ENCODE measurements at regions not wholly inside any gene's neighbourhood (a gene's known extent, or its start where the extent isn't known, plus 50 kb on each side); places are given as distances from the start of the nearest gene placed in this dataset.

DNA sequence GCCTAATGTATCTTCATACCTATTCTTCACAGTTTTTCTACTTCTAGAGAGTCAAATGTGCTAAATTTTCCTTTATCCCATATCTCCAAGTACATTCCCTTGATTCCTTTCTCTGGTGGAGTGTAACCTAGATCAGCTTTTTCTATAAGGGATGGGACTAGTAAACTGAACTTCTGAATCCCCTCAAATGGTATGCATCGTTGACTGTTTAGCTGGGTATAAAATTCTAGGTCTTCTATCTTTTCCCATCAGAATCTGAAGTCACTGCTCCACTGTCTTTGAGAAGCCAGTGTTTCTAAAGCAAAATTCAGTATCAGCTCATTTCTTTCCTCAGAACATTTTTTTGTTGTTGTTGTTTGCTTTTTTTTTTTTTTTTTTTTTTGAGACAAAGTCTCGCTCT lies 1256.8 kb downstream of the BRD1 start:
- TF ChIP-seq, protein P1, sequence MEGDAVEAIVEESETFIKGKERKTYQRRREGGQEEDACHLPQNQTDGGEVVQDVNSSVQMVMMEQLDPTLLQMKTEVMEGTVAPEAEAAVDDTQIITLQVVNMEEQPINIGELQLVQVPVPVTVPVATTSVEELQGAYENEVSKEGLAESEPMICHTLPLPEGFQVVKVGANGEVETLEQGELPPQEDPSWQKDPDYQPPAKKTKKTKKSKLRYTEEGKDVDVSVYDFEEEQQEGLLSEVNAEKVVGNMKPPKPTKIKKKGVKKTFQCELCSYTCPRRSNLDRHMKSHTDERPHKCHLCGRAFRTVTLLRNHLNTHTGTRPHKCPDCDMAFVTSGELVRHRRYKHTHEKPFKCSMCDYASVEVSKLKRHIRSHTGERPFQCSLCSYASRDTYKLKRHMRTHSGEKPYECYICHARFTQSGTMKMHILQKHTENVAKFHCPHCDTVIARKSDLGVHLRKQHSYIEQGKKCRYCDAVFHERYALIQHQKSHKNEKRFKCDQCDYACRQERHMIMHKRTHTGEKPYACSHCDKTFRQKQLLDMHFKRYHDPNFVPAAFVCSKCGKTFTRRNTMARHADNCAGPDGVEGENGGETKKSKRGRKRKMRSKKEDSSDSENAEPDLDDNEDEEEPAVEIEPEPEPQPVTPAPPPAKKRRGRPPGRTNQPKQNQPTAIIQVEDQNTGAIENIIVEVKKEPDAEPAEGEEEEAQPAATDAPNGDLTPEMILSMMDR (IDR thresholded peaks at IDR 0.05), result no peak
- TF ChIP-seq EZH2 (IDR thresholded peaks at IDR 0.05; ENCODE audit: borderline replicate concordance, insufficient read depth, low read depth, low read length, poor library complexity, severe bottlenecking), result no peak
